Neural cell (in vitro differentiated cells): ENCODE measurements at regions not wholly inside any gene's neighbourhood (a gene's known extent, or its start where the extent isn't known, plus 50 kb on each side); places are given as distances from the start of the nearest gene placed in this dataset.

ENCODE experiments used
- EP300 ChIP-seq: fragments of 450-650 bp; conservative IDR thresholded peaks from 2 replicates; pipeline ENCODE4 v1.6.1; 2014; ENCODE audit warnings: antibody characterized with exemption, mild to moderate bottlenecking, moderate library complexity; ENCODE audit not compliant: poor library complexity, severe bottlenecking
- POLR2AphosphoS5 ChIP-seq: IDR thresholded peaks from 2 replicates; pipeline ENCODE4 v1.6.1; 2012
- RAD21 ChIP-seq: fragments of 450-650 bp; conservative IDR thresholded peaks from 2 replicates; pipeline ENCODE4 v1.6.1; 2014; ENCODE audit warnings: antibody characterized with exemption, mild to moderate bottlenecking, moderate library complexity
- TF ChIP-seq, protein P1 (sequence below): fragments of 450-650 bp; IDR thresholded peaks from 2 replicates; pipeline ENCODE4 v1.5.1; 2014; ENCODE audit warnings: antibody characterized with exemption, mild to moderate bottlenecking, moderate library complexity; ENCODE audit not compliant: poor library complexity, severe bottlenecking

DNA sequence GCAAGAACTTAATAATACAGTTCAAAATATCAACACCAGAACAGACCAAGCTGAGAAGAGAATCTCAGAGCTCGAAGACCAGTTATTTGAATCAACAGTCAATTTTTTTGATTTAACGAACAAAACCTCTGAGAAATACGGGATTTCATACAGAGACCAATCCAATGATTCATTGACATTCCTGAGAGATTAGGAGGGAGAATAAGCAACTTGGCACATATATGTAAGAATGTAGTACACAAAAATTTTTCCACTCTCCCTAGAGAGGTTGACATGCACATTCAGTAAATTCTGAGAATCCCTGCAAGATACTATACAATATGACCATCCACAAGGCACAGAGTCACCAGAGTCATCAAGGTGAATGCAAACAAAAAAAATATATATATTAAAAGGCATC lies 1577.3 kb upstream of the C9orf72 start:
- TF ChIP-seq, protein P1, sequence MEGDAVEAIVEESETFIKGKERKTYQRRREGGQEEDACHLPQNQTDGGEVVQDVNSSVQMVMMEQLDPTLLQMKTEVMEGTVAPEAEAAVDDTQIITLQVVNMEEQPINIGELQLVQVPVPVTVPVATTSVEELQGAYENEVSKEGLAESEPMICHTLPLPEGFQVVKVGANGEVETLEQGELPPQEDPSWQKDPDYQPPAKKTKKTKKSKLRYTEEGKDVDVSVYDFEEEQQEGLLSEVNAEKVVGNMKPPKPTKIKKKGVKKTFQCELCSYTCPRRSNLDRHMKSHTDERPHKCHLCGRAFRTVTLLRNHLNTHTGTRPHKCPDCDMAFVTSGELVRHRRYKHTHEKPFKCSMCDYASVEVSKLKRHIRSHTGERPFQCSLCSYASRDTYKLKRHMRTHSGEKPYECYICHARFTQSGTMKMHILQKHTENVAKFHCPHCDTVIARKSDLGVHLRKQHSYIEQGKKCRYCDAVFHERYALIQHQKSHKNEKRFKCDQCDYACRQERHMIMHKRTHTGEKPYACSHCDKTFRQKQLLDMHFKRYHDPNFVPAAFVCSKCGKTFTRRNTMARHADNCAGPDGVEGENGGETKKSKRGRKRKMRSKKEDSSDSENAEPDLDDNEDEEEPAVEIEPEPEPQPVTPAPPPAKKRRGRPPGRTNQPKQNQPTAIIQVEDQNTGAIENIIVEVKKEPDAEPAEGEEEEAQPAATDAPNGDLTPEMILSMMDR = no peak
- no peak for TF ChIP-seq POLR2AphosphoS5
- no peak for TF ChIP-seq RAD21
- no peak for TF ChIP-seq EP300
